ENCODE measurements at regions not wholly inside any gene's neighbourhood (a gene's known extent, or its start where the extent isn't known, plus 50 kb on each side); places are given as distances from the start of the nearest gene placed in this dataset.

DNA sequence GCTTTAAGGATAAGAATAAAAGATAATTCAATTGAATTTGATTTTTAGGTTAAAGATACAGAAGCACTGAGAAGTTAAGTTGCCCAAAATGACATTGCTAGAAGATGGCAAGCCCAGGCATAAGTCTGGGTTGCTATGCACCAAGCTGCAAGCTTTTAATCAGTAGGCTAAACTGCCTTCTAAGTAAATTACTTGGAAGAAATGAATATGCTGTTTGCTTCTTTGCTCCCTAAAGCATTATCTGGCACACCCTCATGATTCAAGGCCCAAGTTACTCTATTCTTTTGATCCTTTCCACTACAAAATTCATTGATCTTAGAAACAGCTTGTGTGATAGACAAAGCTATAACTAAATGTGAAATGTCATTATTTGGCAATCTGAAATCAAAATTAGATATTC, 1991.1 kb downstream of the ARAP2 start:
- in situ Hi-C loops (cut with HindIII; ENCODE audit: low pct_unique_long_range_greater_than_20kb, low sequenced_read_pairs), result no loop called here
- no TSS peak for BruUV-seq (replicated peaks)
- Histone ChIP-seq H3K4me3 (ENCODE audit: low read depth in 2 of 2, low read length in 2 of 2) (no peak overlapping the region), H3K36me3 (ENCODE audit: control insufficient read depth, insufficient read depth, low read length) (no peaks in the 10 kb centered on the region), H3K27me3 (ENCODE audit: control insufficient read depth, insufficient read depth, low read length) (no peaks in the 10 kb centered on the region), H3K27ac (ENCODE audit: low read length) (no peak overlapping the region), H3K9me3 (ENCODE audit: control insufficient read depth, insufficient read depth, low read depth, low read length) (no peaks in the 10 kb centered on the region), H3K4me1 (ENCODE audit: control insufficient read depth, insufficient read depth, low read length) (no peaks in the 10 kb centered on the region)
- no peak for DNase-seq (ENCODE audit: low read depth, low spot score)
- ChIA-PET POLR2A (no interaction called here), CTCF (no interaction called here)
- intact Hi-C loops (cut with micrococcal nuclease; ENCODE audit: unreplicated experiment), result no loop called here
- TF ChIP-seq, protein P1, sequence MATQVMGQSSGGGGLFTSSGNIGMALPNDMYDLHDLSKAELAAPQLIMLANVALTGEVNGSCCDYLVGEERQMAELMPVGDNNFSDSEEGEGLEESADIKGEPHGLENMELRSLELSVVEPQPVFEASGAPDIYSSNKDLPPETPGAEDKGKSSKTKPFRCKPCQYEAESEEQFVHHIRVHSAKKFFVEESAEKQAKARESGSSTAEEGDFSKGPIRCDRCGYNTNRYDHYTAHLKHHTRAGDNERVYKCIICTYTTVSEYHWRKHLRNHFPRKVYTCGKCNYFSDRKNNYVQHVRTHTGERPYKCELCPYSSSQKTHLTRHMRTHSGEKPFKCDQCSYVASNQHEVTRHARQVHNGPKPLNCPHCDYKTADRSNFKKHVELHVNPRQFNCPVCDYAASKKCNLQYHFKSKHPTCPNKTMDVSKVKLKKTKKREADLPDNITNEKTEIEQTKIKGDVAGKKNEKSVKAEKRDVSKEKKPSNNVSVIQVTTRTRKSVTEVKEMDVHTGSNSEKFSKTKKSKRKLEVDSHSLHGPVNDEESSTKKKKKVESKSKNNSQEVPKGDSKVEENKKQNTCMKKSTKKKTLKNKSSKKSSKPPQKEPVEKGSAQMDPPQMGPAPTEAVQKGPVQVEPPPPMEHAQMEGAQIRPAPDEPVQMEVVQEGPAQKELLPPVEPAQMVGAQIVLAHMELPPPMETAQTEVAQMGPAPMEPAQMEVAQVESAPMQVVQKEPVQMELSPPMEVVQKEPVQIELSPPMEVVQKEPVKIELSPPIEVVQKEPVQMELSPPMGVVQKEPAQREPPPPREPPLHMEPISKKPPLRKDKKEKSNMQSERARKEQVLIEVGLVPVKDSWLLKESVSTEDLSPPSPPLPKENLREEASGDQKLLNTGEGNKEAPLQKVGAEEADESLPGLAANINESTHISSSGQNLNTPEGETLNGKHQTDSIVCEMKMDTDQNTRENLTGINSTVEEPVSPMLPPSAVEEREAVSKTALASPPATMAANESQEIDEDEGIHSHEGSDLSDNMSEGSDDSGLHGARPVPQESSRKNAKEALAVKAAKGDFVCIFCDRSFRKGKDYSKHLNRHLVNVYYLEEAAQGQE (IDR thresholded peaks at IDR 0.05; ENCODE audit: insufficient read depth in 1 of 2, low read depth in 2 of 2, low read length in 1 of 2), result no peak
- no peak for ATAC-seq

DNA sequence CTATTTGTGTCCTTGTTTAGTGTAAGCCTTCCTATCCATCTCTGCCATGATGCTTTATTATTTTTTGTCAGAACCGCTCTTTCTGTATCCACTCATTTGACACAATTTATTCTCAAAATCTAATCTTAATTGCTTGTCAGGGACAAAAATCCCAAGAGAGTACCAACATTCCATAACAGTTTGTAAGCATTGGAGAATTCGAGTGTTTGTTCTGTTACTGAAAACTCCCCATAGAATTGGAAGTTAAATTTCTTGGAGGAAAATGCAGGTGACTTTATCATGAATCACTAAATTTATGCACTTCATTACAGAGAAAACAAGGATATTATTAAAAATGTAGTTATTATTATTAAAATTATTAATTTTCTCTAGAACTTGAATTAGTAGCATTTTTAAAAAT, 1986.1 kb downstream of the ARAP2 start:
- H3K4me3 ChIP-seq (ENCODE audit: low read depth in 2 of 2, low read length in 2 of 2), result no peak overlapping the region
- CTCF ChIA-PET, result no interaction called here
- no peak for TF ChIP-seq TCF7L2 (IDR thresholded peaks at IDR 0.05; ENCODE audit: low read depth, low read length)
- no peak for TF ChIP-seq SIN3A (IDR thresholded peaks at IDR 0.05; ENCODE audit: borderline replicate concordance, insufficient read depth, low read depth, low read length)
- TF ChIP-seq, protein P2, sequence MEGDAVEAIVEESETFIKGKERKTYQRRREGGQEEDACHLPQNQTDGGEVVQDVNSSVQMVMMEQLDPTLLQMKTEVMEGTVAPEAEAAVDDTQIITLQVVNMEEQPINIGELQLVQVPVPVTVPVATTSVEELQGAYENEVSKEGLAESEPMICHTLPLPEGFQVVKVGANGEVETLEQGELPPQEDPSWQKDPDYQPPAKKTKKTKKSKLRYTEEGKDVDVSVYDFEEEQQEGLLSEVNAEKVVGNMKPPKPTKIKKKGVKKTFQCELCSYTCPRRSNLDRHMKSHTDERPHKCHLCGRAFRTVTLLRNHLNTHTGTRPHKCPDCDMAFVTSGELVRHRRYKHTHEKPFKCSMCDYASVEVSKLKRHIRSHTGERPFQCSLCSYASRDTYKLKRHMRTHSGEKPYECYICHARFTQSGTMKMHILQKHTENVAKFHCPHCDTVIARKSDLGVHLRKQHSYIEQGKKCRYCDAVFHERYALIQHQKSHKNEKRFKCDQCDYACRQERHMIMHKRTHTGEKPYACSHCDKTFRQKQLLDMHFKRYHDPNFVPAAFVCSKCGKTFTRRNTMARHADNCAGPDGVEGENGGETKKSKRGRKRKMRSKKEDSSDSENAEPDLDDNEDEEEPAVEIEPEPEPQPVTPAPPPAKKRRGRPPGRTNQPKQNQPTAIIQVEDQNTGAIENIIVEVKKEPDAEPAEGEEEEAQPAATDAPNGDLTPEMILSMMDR (IDR thresholded peaks at IDR 0.05), result no peak
- no peak for TF ChIP-seq POLR2AphosphoS5 (IDR thresholded peaks at IDR 0.05; ENCODE audit: low read depth, low read length)
- TF ChIP-seq, protein P1 (IDR thresholded peaks at IDR 0.05; ENCODE audit: insufficient read depth in 1 of 2, low read depth in 2 of 2, low read length in 1 of 2), result no peak
- BruUV-seq (replicated peaks), result no TSS peak
- no peak for DNase-seq (ENCODE audit: low read depth, low spot score)
- no peaks in the 10 kb centered on the region for H3K27me3 ChIP-seq (ENCODE audit: control insufficient read depth, insufficient read depth, low read length)
- intact Hi-C loops (cut with micrococcal nuclease; ENCODE audit: unreplicated experiment), result no loop called here
- no peak overlapping the region for H3K27ac ChIP-seq (ENCODE audit: low read length)
- in situ Hi-C loops (cut with HindIII; ENCODE audit: low pct_unique_long_range_greater_than_20kb, low sequenced_read_pairs), result no loop called here
- no peaks in the 10 kb centered on the region for H3K4me1 ChIP-seq (ENCODE audit: control insufficient read depth, insufficient read depth, low read length)
- H3K9me3 ChIP-seq (ENCODE audit: control insufficient read depth, insufficient read depth, low read depth, low read length), result no peaks in the 10 kb centered on the region
- POLR2A ChIA-PET, result no interaction called here
- H3K36me3 ChIP-seq (ENCODE audit: control insufficient read depth, insufficient read depth, low read length), result no peaks in the 10 kb centered on the region
- ATAC-seq, result no peak

All from Panc1 (cell line).